ENCODE measurements at regions not wholly inside any gene's neighbourhood (a gene's known extent, or its start where the extent isn't known, plus 50 kb on each side); places are given as distances from the start of the nearest gene placed in this dataset.

GRCh38 chr16:85265810-85266209, 153.5 kb upstream of the CIBAR2 start:
- ATAC-seq (no peak), DNase-seq (no peak)
- Histone ChIP-seq H3K36me3 (no peaks in the 10 kb centered on the region), H3K27me3 (no peaks in the 10 kb centered on the region), H3K4me1 (peaks cover 0 to 12% of the 10 kb centered on the region in 2 donors), H3K9me3 (no peaks in the 10 kb centered on the region), H3K4me3 (no peak overlapping the region), H3K27ac (no peak overlapping the region)
- no peak for TF ChIP-seq POLR2A (IDR thresholded peaks at IDR 0.05)
- TF ChIP-seq, protein P1, sequence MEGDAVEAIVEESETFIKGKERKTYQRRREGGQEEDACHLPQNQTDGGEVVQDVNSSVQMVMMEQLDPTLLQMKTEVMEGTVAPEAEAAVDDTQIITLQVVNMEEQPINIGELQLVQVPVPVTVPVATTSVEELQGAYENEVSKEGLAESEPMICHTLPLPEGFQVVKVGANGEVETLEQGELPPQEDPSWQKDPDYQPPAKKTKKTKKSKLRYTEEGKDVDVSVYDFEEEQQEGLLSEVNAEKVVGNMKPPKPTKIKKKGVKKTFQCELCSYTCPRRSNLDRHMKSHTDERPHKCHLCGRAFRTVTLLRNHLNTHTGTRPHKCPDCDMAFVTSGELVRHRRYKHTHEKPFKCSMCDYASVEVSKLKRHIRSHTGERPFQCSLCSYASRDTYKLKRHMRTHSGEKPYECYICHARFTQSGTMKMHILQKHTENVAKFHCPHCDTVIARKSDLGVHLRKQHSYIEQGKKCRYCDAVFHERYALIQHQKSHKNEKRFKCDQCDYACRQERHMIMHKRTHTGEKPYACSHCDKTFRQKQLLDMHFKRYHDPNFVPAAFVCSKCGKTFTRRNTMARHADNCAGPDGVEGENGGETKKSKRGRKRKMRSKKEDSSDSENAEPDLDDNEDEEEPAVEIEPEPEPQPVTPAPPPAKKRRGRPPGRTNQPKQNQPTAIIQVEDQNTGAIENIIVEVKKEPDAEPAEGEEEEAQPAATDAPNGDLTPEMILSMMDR (IDR thresholded peaks at IDR 0.05 in 4 of 5, conservative IDR thresholded peaks at IDR 0.05 in 1 of 5), result no peak
- intact Hi-C loops (cut with DNase I; ENCODE audit: low total_unique reads) (no loop called here), in situ Hi-C loops (cut with MboI; ENCODE audit: low sequenced_read_pairs in 4 of 4) (loop anchor here in 1 of 4 donors (25.0 kb wide), 1 partner anchor 446 kb away; no protein-coding TSS in a partner anchor)

GRCh38 chr16:85266857-85267256, 154.6 kb upstream of the CIBAR2 start:
- Histone ChIP-seq H3K4me3 (no peak overlapping the region), H3K4me1 (peaks cover 0 to 12% of the 10 kb centered on the region in 2 donors), H3K27ac (no peak overlapping the region), H3K27me3 (no peaks in the 10 kb centered on the region), H3K36me3 (no peaks in the 10 kb centered on the region), H3K9me3 (no peaks in the 10 kb centered on the region)
- in situ Hi-C loops (cut with MboI; ENCODE audit: low sequenced_read_pairs in 4 of 4) (loop anchor here in 1 of 4 donors (25.0 kb wide), 1 partner anchor 445 kb away; no protein-coding TSS in a partner anchor), intact Hi-C loops (cut with DNase I; ENCODE audit: low total_unique reads) (no loop called here)
- DNase-seq (no peak), ATAC-seq (no peak)
- TF ChIP-seq, protein P1 (IDR thresholded peaks at IDR 0.05 in 4 of 5, conservative IDR thresholded peaks at IDR 0.05 in 1 of 5), result no peak
- TF ChIP-seq POLR2A (IDR thresholded peaks at IDR 0.05), result no peak

DNA sequence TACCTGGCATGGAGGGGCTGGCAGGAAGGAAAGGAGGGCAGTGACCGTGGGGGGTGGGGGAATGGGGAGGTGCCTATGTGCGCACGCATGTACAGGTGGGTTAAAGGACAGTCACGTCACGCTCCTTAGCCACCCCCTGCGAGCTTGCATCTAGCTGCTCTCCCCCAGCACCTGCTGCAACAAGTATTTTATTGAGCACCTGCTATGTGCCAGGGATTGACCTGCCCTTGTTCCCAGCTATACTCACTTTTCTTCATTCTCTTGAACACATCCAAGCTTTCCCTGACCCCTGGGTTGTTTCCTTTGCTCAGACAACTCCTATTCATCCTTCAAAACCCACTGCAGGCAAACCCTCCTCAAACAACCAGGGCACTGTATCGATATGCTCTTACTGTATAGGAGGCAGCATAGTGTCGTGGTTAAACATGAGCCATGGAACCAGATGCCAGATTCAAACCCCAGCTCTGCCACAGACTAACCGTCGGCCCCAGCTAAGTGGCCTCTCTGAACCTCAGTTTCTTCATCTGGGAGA, 155.2 kb upstream of the CIBAR2 start:
- no peak for DNase-seq
- intact Hi-C loops (cut with DNase I; ENCODE audit: low total_unique reads) (no loop called here), in situ Hi-C loops (cut with MboI; ENCODE audit: low sequenced_read_pairs in 4 of 4) (loop anchor here in 1 of 4 donors (25.0 kb wide), 1 partner anchor 445 kb away; no protein-coding TSS in a partner anchor)

GRCh38 chr16:85269165-85269564, 156.9 kb upstream of the CIBAR2 start:
- intact Hi-C loops (cut with DNase I; ENCODE audit: low total_unique reads), result no loop called here
- TF ChIP-seq POLR2A (IDR thresholded peaks at IDR 0.05), result no peak
- TF ChIP-seq, protein P1 (IDR thresholded peaks at IDR 0.05 in 4 of 5, conservative IDR thresholded peaks at IDR 0.05 in 1 of 5), result no peak
- ATAC-seq (no peak), DNase-seq (no peak)
- in situ Hi-C loops (cut with MboI; ENCODE audit: low sequenced_read_pairs in 4 of 4), result loop anchor here in 1 of 4 donors (25.0 kb wide), 1 partner anchor 443 kb away; no protein-coding TSS in a partner anchor
- H3K27ac ChIP-seq, result no peak overlapping the region
- H3K4me1 ChIP-seq, result no peaks in the 10 kb centered on the region
- no peak overlapping the region for H3K4me3 ChIP-seq
- no peaks in the 10 kb centered on the region for H3K27me3 ChIP-seq
- H3K9me3 ChIP-seq, result no peaks in the 10 kb centered on the region
- H3K36me3 ChIP-seq, result no peaks in the 10 kb centered on the region

More for the DNA sequence above, 155.2 kb upstream of the CIBAR2 start:
- H3K9me3 ChIP-seq, result no peaks in the 10 kb centered on the region
- no peak overlapping the region for H3K4me3 ChIP-seq
- H3K27me3 ChIP-seq, result no peaks in the 10 kb centered on the region
- H3K4me1 ChIP-seq, result peaks cover 0 to 12% of the 10 kb centered on the region in 2 donors
- no peak for TF ChIP-seq POLR2A (IDR thresholded peaks at IDR 0.05)
- TF ChIP-seq, protein P1 (IDR thresholded peaks at IDR 0.05 in 4 of 5, conservative IDR thresholded peaks at IDR 0.05 in 1 of 5), result no peak
- ATAC-seq, result no peak
- H3K27ac ChIP-seq, result no peak overlapping the region
- H3K36me3 ChIP-seq, result no peaks in the 10 kb centered on the region
